ENCODE measurements at regions not wholly inside any gene's neighbourhood (a gene's known extent, or its start where the extent isn't known, plus 50 kb on each side); places are given as distances from the start of the nearest gene placed in this dataset.
"Not testable (repeated sequence)": the region's sequence is repeated elsewhere in the genome, so short reads cannot be mapped to it uniquely, and the experiment has no call there.

DNA sequence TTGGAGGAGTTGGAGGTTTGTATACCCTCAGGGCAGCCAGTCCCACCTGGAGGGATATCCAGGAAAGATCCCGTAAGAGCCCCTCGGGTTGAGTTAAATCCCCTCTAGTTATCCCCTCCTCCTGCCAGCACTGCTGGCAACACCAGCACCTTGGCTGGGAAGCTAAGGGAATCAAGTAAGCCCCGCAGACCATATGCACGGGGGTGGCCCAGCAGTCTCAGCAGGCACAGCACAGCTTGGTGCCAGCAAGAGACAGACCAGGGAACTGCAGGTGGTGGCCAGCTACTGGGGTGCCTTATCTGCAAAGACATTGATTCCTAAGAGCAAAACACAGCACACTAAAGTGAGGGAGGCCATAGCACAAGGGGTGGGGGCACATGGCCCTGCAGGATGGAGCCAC is 173.8 kb downstream of the GOLGA6L4 start:
- TF ChIP-seq CTCF, POLR2A (IDR thresholded peaks at IDR 0.05): not testable (repeated sequence)
